ENCODE measurements at regions not wholly inside any gene's neighbourhood (a gene's known extent, or its start where the extent isn't known, plus 50 kb on each side); places are given as distances from the start of the nearest gene placed in this dataset.

DNA sequence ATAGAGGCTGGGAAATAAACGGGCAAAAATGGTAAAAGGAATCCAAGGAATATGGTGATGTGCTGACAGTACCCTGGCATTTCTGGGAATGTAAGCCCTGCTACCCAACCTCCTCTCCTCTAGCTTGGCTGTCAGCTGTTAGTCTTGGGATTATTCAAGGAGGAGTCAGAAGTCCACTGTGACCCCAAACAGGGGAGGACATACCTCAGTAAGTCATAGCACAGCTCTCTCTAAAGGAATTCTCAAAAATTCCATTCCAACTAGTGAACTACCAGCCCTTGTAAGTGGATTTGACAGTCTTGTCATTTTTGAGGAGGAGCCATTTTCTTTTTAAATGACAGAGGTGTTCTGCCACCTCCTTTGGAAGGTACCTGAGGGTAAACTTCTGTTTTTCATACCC is 207.5 kb downstream of the PDCD6IP start:
- H2AFZ ChIP-seq (ENCODE audit: control insufficient read depth, low read length) = no peak overlapping the region
- dilution Hi-C loops (cut with MboI; ENCODE audit: extremely low pct_ligation_motif_present, low sequenced_read_pairs) = no loop called here
- no peaks in the 10 kb centered on the region for H3K4me1 ChIP-seq (ENCODE audit: control insufficient read depth, extremely low read depth, insufficient read depth, low read length)
- H3K4me2 ChIP-seq (ENCODE audit: control insufficient read depth, extremely low read depth, insufficient read depth, low read depth, low read length) = no peak overlapping the region
- DNase-seq (ENCODE audit: low read depth, low spot score) (no peak), FAIRE-seq (no peak)
- TF ChIP-seq, protein P1, sequence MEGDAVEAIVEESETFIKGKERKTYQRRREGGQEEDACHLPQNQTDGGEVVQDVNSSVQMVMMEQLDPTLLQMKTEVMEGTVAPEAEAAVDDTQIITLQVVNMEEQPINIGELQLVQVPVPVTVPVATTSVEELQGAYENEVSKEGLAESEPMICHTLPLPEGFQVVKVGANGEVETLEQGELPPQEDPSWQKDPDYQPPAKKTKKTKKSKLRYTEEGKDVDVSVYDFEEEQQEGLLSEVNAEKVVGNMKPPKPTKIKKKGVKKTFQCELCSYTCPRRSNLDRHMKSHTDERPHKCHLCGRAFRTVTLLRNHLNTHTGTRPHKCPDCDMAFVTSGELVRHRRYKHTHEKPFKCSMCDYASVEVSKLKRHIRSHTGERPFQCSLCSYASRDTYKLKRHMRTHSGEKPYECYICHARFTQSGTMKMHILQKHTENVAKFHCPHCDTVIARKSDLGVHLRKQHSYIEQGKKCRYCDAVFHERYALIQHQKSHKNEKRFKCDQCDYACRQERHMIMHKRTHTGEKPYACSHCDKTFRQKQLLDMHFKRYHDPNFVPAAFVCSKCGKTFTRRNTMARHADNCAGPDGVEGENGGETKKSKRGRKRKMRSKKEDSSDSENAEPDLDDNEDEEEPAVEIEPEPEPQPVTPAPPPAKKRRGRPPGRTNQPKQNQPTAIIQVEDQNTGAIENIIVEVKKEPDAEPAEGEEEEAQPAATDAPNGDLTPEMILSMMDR (optimal IDR thresholded peaks at IDR 0.05 in 1 of 3, IDR thresholded peaks at IDR 0.05 in 1 of 3, conservative IDR thresholded peaks at IDR 0.05 in 1 of 3; ENCODE audit: extremely low read depth in 1 of 3, insufficient read depth in 2 of 3, low read length in 3 of 3) = no peak
- TF ChIP-seq EZH2 (IDR thresholded peaks at IDR 0.05; ENCODE audit: low read length) = no peak
- H3K36me3 ChIP-seq (ENCODE audit: control insufficient read depth in 2 of 2, extremely low read depth in 1 of 2, insufficient read depth in 2 of 2, low read length in 2 of 2) = no peaks in the 10 kb centered on the region
- no peaks in the 10 kb centered on the region for H3K9me1 ChIP-seq (ENCODE audit: control insufficient read depth, extremely low read depth, insufficient read depth, low read length)
- no peaks in the 10 kb centered on the region for H3K79me2 ChIP-seq (ENCODE audit: control insufficient read depth, insufficient read depth, low read length)
- no peak overlapping the region for H3K4me3 ChIP-seq (ENCODE audit: control insufficient read depth in 2 of 3, extremely low read depth in 1 of 3, insufficient read depth in 2 of 3, low read depth in 1 of 3, low read length in 3 of 3)
- no peak overlapping the region for H3K9ac ChIP-seq (ENCODE audit: control insufficient read depth, extremely low read depth, insufficient read depth, low read length)
- no peaks in the 10 kb centered on the region for H4K20me1 ChIP-seq (ENCODE audit: control insufficient read depth, extremely low read depth, insufficient read depth, low read length)
- no peaks in the 10 kb centered on the region for H3K9me3 ChIP-seq (ENCODE audit: control insufficient read depth, low read depth, low read length)
- H3K27me3 ChIP-seq (ENCODE audit: control insufficient read depth, extremely low read depth, insufficient read depth, low read length) = no peaks in the 10 kb centered on the region
- no peak overlapping the region for H3K27ac ChIP-seq (ENCODE audit: control insufficient read depth, insufficient read depth, low read length)

DNA sequence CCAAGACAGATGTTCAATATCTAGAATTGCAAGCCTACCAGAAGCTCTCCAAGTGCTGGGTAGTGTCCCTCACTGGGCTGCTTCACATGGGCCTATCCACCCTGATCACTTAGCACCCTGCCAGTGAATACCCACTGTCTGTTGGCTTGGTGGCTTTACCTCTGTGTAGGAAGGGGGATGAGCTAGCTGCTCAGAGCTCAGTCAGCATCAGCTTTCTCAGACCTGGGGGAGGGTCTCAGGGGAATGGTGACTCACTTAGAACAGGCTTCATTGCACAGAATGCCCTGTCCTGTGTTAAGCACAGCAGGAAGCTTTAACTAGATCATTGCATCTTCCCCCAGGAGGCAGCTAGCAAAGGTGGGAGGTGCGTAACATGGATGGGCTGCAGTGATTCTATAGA is 209.8 kb downstream of the PDCD6IP start:
- H2AFZ ChIP-seq (ENCODE audit: control insufficient read depth, low read length) = no peak overlapping the region
- no peak for FAIRE-seq

More for the DNA sequence above, 209.8 kb downstream of the PDCD6IP start:
- Histone ChIP-seq H3K9me1 (ENCODE audit: control insufficient read depth, extremely low read depth, insufficient read depth, low read length) (no peaks in the 10 kb centered on the region), H3K9me3 (ENCODE audit: control insufficient read depth, low read depth, low read length) (no peaks in the 10 kb centered on the region), H3K4me2 (ENCODE audit: control insufficient read depth, extremely low read depth, insufficient read depth, low read depth, low read length) (no peak overlapping the region), H3K9ac (ENCODE audit: control insufficient read depth, extremely low read depth, insufficient read depth, low read length) (no peak overlapping the region), H4K20me1 (ENCODE audit: control insufficient read depth, extremely low read depth, insufficient read depth, low read length) (no peaks in the 10 kb centered on the region), H3K27me3 (ENCODE audit: control insufficient read depth, extremely low read depth, insufficient read depth, low read length) (no peaks in the 10 kb centered on the region), H3K27ac (ENCODE audit: control insufficient read depth, insufficient read depth, low read length) (no peak overlapping the region), H3K79me2 (ENCODE audit: control insufficient read depth, insufficient read depth, low read length) (no peaks in the 10 kb centered on the region), H3K36me3 (ENCODE audit: control insufficient read depth in 2 of 2, extremely low read depth in 1 of 2, insufficient read depth in 2 of 2, low read length in 2 of 2) (no peaks in the 10 kb centered on the region), H3K4me1 (ENCODE audit: control insufficient read depth, extremely low read depth, insufficient read depth, low read length) (peaks cover 13% of the 10 kb centered on the region), H3K4me3 (ENCODE audit: control insufficient read depth in 2 of 3, extremely low read depth in 1 of 3, insufficient read depth in 2 of 3, low read depth in 1 of 3, low read length in 3 of 3) (no peak overlapping the region)
- DNase-seq (ENCODE audit: low read depth, low spot score) = no peak
- dilution Hi-C loops (cut with MboI; ENCODE audit: extremely low pct_ligation_motif_present, low sequenced_read_pairs) = no loop called here
- TF ChIP-seq, protein P1 (optimal IDR thresholded peaks at IDR 0.05 in 1 of 3, IDR thresholded peaks at IDR 0.05 in 1 of 3, conservative IDR thresholded peaks at IDR 0.05 in 1 of 3; ENCODE audit: extremely low read depth in 1 of 3, insufficient read depth in 2 of 3, low read length in 3 of 3) = no peak
- TF ChIP-seq EZH2 (IDR thresholded peaks at IDR 0.05; ENCODE audit: low read length) = no peak

Data from keratinocyte (primary cell).